ENCODE measurements at regions not wholly inside any gene's neighbourhood (a gene's known extent, or its start where the extent isn't known, plus 50 kb on each side); places are given as distances from the start of the nearest gene placed in this dataset.

DNA sequence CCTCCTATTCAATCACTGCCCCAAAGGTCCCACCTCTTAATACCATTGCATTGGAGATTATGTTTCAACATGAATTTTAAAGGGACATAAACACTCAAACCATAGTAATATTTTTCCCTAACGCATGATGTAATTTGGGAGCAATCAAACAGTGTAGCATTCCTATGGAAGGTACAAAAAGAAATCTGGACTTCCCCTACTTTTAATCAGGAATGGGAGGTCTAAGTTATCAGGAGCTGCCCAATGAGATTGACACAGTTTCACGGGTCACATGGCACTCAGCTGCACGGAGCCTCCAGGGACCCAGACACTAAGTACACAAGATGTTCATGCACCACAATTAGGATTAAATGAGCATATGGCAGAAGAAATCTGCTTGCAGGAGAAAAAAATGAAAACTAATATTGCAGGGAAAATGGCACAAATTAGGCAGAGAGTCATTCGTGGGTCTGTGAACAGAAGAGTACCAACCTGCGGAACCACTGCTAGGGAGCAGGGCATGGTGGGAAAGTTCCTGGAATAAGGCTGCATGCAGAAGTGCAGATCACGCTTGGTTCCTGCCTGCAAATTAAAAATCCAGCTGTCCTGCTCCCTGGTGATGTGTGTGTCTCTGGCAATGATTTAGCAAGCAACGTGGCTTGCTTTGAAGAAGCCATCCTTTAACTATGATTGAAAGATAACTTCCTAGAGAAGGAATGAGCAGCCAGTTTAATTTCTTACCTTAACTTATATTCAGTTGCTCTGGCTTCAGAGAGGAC is 326.6 kb upstream of the ID2 start:
- WGBS, result 94% methylated on average over 7 of the region's 7 CpGs
- Histone ChIP-seq H3K4me1 (ENCODE audit: control insufficient read depth in 2 of 2, insufficient read depth in 2 of 2, low read length in 2 of 2) (no peaks in the 10 kb centered on the region), H3K27ac (ENCODE audit: low read depth in 1 of 2, low read length in 1 of 2) (no peak overlapping the region), H3K9me3 (ENCODE audit: control insufficient read depth in 2 of 2, insufficient read depth in 1 of 2, low read length in 1 of 2) (peaks cover 0 to 3% of the 10 kb centered on the region in 2 donors), H3K4me3 (ENCODE audit: low read length in 2 of 2) (no peak overlapping the region), H3K27me3 (ENCODE audit: control insufficient read depth in 2 of 2, insufficient read depth in 1 of 2, low read length in 1 of 2) (no peaks in the 10 kb centered on the region), H3K36me3 (ENCODE audit: control insufficient read depth in 2 of 2, insufficient read depth in 2 of 2, low read length in 1 of 2) (no peaks in the 10 kb centered on the region)
- DNase-seq (ENCODE audit: low read depth in 6 of 9, low spot score in 9 of 9), result no peak

DNA sequence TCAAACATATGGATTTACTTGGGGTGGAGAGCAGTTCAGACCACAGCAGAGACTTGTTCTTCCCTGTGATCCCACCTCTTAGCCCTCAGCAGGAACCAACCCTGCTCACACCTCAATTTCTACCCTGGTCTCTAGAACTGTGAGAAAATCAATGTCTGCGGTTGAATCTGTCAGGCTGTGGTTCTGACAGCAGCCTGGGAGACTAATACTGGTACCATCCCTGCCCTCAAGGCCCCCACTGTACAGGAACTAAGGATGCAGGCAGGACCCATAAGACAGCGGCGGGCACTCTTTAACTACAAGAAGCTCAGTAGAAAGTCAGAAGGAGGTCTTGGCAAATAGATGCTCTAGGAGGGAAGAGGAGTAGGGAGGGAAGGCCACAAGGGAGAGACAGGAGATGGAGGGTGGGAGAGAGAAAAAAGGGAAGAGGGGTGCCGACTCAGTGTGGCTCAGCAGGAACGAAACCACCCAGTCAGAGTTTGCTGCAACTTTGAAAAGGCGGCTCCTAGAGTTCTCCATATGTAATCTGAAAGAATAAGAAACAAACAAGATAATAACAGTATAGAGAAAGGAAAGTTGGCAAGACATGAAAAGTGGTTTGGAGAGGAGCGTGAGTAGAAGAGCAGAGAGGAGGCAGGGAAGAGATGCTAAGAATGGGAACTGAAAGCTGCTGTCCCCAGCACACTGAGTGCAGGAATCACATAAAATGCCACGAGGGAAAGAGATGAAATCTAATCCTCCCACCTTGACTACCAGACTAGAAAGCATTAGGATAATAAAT is 323.9 kb upstream of the ID2 start:
- Histone ChIP-seq H3K9me3 (ENCODE audit: control insufficient read depth in 2 of 2, insufficient read depth in 1 of 2, low read length in 1 of 2) (peaks cover 0 to 3% of the 10 kb centered on the region in 2 donors), H3K36me3 (ENCODE audit: control insufficient read depth in 2 of 2, insufficient read depth in 2 of 2, low read length in 1 of 2) (no peaks in the 10 kb centered on the region), H3K4me1 (ENCODE audit: control insufficient read depth in 2 of 2, insufficient read depth in 2 of 2, low read length in 2 of 2) (no peaks in the 10 kb centered on the region), H3K4me3 (ENCODE audit: low read length in 2 of 2) (no peak overlapping the region), H3K27ac (ENCODE audit: low read depth in 1 of 2, low read length in 1 of 2) (no peak overlapping the region), H3K27me3 (ENCODE audit: control insufficient read depth in 2 of 2, insufficient read depth in 1 of 2, low read length in 1 of 2) (no peaks in the 10 kb centered on the region)
- no peak for DNase-seq (ENCODE audit: low read depth in 6 of 9, low spot score in 9 of 9)
- WGBS, result 89% methylated on average over 8 of the region's 8 CpGs

DNA sequence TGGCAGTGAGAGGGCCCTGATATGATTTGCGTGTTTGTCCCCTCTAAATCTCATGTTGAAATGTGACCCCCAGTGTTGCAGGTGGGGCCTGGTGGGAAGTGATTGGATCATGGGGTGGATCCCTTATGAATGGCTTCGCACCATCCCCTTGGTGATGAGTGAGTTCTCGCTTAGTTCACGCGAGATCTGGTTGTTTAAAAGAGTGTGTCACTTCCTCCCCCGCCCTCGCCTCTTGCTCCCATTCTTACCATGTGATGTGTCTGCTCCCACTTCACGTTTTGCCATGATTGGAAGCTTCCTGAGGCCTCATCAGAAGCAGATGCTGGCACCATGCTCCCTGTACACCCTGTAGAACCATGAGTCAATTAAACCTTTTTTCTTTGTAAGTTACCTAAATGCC is 319.9 kb upstream of the ID2 start:
- Histone ChIP-seq H3K36me3 (ENCODE audit: control insufficient read depth in 2 of 2, insufficient read depth in 2 of 2, low read length in 1 of 2) (no peaks in the 10 kb centered on the region), H3K27me3 (ENCODE audit: control insufficient read depth in 2 of 2, insufficient read depth in 1 of 2, low read length in 1 of 2) (no peaks in the 10 kb centered on the region), H3K9me3 (ENCODE audit: control insufficient read depth in 2 of 2, insufficient read depth in 1 of 2, low read length in 1 of 2) (no peaks in the 10 kb centered on the region), H3K4me3 (ENCODE audit: low read length in 2 of 2) (no peak overlapping the region), H3K27ac (ENCODE audit: low read depth in 1 of 2, low read length in 1 of 2) (no peak overlapping the region), H3K4me1 (ENCODE audit: control insufficient read depth in 2 of 2, insufficient read depth in 2 of 2, low read length in 2 of 2) (no peaks in the 10 kb centered on the region)
- 98% methylated on average over 8 of the region's 8 CpGs for WGBS
- no peak for DNase-seq (ENCODE audit: low read depth in 6 of 9, low spot score in 9 of 9)

- Histone ChIP-seq H3K4me3 (ENCODE audit: low read length in 2 of 2) (no peak overlapping the region), H3K36me3 (ENCODE audit: control insufficient read depth in 2 of 2, insufficient read depth in 2 of 2, low read length in 1 of 2) (no peaks in the 10 kb centered on the region), H3K27ac (ENCODE audit: low read depth in 1 of 2, low read length in 1 of 2) (no peak overlapping the region), H3K4me1 (ENCODE audit: control insufficient read depth in 2 of 2, insufficient read depth in 2 of 2, low read length in 2 of 2) (no peaks in the 10 kb centered on the region), H3K27me3 (ENCODE audit: control insufficient read depth in 2 of 2, insufficient read depth in 1 of 2, low read length in 1 of 2) (no peaks in the 10 kb centered on the region), H3K9me3 (ENCODE audit: control insufficient read depth in 2 of 2, insufficient read depth in 1 of 2, low read length in 1 of 2) (no peaks in the 10 kb centered on the region)
- no peak for DNase-seq (ENCODE audit: low read depth in 6 of 9, low spot score in 9 of 9)
- 96% methylated on average over 6 of the region's 6 CpGs for WGBS
These were observed 318.7 kb upstream of the ID2 start for GRCh38 chr2:8363161-8363560.

- Histone ChIP-seq H3K4me3 (ENCODE audit: low read length in 2 of 2) (no peak overlapping the region), H3K9me3 (ENCODE audit: control insufficient read depth in 2 of 2, insufficient read depth in 1 of 2, low read length in 1 of 2) (no peaks in the 10 kb centered on the region), H3K27me3 (ENCODE audit: control insufficient read depth in 2 of 2, insufficient read depth in 1 of 2, low read length in 1 of 2) (no peaks in the 10 kb centered on the region), H3K27ac (ENCODE audit: low read depth in 1 of 2, low read length in 1 of 2) (no peak overlapping the region), H3K4me1 (ENCODE audit: control insufficient read depth in 2 of 2, insufficient read depth in 2 of 2, low read length in 2 of 2) (no peaks in the 10 kb centered on the region), H3K36me3 (ENCODE audit: control insufficient read depth in 2 of 2, insufficient read depth in 2 of 2, low read length in 1 of 2) (no peaks in the 10 kb centered on the region)
- WGBS, result 97% methylated on average over 1 of the region's 1 CpG
- DNase-seq (ENCODE audit: low read depth in 6 of 9, low spot score in 9 of 9), result no peak
These were observed 317.2 kb upstream of the ID2 start for GRCh38 chr2:8364668-8365067.

GRCh38 chr2:8365331-8365910 is 316.4 kb upstream of the ID2 start:
- 98% methylated on average over 16 of the region's 16 CpGs for WGBS
- no peak for DNase-seq (ENCODE audit: low read depth in 6 of 9, low spot score in 9 of 9)
- H3K27ac ChIP-seq (ENCODE audit: low read depth in 1 of 2, low read length in 1 of 2), result no peak overlapping the region
- no peaks in the 10 kb centered on the region for H3K27me3 ChIP-seq (ENCODE audit: control insufficient read depth in 2 of 2, insufficient read depth in 1 of 2, low read length in 1 of 2)
- H3K4me1 ChIP-seq (ENCODE audit: control insufficient read depth in 2 of 2, insufficient read depth in 2 of 2, low read length in 2 of 2), result peaks cover 0 to 5% of the 10 kb centered on the region in 2 donors
- no peaks in the 10 kb centered on the region for H3K9me3 ChIP-seq (ENCODE audit: control insufficient read depth in 2 of 2, insufficient read depth in 1 of 2, low read length in 1 of 2)
- no peaks in the 10 kb centered on the region for H3K36me3 ChIP-seq (ENCODE audit: control insufficient read depth in 2 of 2, insufficient read depth in 2 of 2, low read length in 1 of 2)
- H3K4me3 ChIP-seq (ENCODE audit: low read length in 2 of 2), result no peak overlapping the region

DNA sequence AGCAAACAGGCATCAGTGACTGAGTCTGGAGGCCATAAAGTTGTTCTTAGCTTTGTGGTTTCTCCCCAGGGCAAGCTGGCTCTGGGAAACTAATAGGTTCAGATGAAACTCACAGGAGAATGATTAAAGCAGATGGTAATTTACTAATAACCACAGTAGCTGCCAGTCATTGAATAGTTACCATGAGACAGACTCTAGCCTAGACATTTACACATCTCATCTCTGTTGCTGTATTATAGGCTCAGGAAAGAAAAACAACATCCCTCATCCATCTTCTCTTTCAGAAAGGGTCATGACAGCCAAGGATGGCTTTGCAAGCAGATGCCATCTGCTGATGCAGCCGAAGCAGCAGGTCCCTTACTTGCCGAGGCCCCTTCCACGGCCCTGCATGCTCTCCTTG is 314.0 kb upstream of the ID2 start:
- H3K4me3 ChIP-seq (ENCODE audit: low read length in 2 of 2), result no peak overlapping the region
- no peak for DNase-seq (ENCODE audit: low read depth in 6 of 9, low spot score in 9 of 9)
- no peaks in the 10 kb centered on the region for H3K27me3 ChIP-seq (ENCODE audit: control insufficient read depth in 2 of 2, insufficient read depth in 1 of 2, low read length in 1 of 2)
- peaks cover 0 to 3% of the 10 kb centered on the region in 2 donors for H3K9me3 ChIP-seq (ENCODE audit: control insufficient read depth in 2 of 2, insufficient read depth in 1 of 2, low read length in 1 of 2)
- H3K27ac ChIP-seq (ENCODE audit: low read depth in 1 of 2, low read length in 1 of 2), result no peak overlapping the region
- H3K36me3 ChIP-seq (ENCODE audit: control insufficient read depth in 2 of 2, insufficient read depth in 2 of 2, low read length in 1 of 2), result no peaks in the 10 kb centered on the region
- WGBS, result 95% methylated on average over 3 of the region's 3 CpGs
- H3K4me1 ChIP-seq (ENCODE audit: control insufficient read depth in 2 of 2, insufficient read depth in 2 of 2, low read length in 2 of 2), result peaks cover 0 to 9% of the 10 kb centered on the region in 2 donors

DNA sequence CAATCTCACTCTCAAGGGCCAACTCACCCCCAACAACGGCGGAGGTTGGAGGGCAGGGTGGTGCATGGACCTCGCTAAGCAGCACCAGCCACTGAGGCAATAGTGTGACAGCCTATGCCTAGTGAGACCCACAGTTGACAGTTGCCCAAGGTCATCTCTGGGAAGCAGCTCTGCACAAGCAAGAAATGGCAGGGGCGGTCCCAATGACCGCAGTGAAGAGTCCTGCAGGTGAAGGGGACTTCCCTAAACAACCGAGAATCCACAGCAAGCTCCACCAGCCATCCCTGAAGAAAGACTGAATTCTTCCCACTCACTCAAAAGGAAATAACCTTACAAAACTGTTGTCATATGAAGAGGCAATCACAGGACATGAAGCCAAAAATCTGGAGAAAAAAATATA is 313.4 kb upstream of the ID2 start:
- no peaks in the 10 kb centered on the region for H3K27me3 ChIP-seq (ENCODE audit: control insufficient read depth in 2 of 2, insufficient read depth in 1 of 2, low read length in 1 of 2)
- peaks cover 0 to 5% of the 10 kb centered on the region in 2 donors for H3K9me3 ChIP-seq (ENCODE audit: control insufficient read depth in 2 of 2, insufficient read depth in 1 of 2, low read length in 1 of 2)
- no peak overlapping the region for H3K4me3 ChIP-seq (ENCODE audit: low read length in 2 of 2)
- 98% methylated on average over 6 of the region's 6 CpGs for WGBS
- peaks cover 0 to 9% of the 10 kb centered on the region in 2 donors for H3K4me1 ChIP-seq (ENCODE audit: control insufficient read depth in 2 of 2, insufficient read depth in 2 of 2, low read length in 2 of 2)
- no peak for DNase-seq (ENCODE audit: low read depth in 6 of 9, low spot score in 9 of 9)
- no peak overlapping the region for H3K27ac ChIP-seq (ENCODE audit: low read depth in 1 of 2, low read length in 1 of 2)
- no peaks in the 10 kb centered on the region for H3K36me3 ChIP-seq (ENCODE audit: control insufficient read depth in 2 of 2, insufficient read depth in 2 of 2, low read length in 1 of 2)

DNA sequence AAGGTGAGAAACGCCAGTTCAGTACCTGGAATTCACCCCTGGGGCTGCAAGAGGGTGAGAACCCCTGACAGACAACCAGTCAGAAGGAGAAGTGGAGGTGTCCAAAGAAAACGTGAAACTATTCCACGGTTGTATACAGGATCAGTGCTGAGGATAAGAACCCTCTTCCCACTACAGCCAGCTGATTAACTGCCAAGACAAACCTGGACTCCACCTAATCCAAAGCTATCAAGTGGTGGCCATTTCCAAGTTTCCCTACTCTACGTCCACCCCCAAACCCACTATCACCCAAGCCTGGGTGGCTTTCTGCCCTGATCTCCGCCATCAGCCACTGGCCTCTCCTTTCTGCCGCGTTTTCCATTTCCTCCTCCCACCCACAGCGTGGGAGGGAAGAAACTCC is 312.3 kb upstream of the ID2 start:
- no peak for DNase-seq (ENCODE audit: low read depth in 6 of 9, low spot score in 9 of 9)
- Histone ChIP-seq H3K9me3 (ENCODE audit: control insufficient read depth in 2 of 2, insufficient read depth in 1 of 2, low read length in 1 of 2) (peaks cover 0 to 5% of the 10 kb centered on the region in 2 donors), H3K27me3 (ENCODE audit: control insufficient read depth in 2 of 2, insufficient read depth in 1 of 2, low read length in 1 of 2) (no peaks in the 10 kb centered on the region), H3K27ac (ENCODE audit: low read depth in 1 of 2, low read length in 1 of 2) (no peak overlapping the region), H3K4me1 (ENCODE audit: control insufficient read depth in 2 of 2, insufficient read depth in 2 of 2, low read length in 2 of 2) (peaks cover 0 to 9% of the 10 kb centered on the region in 2 donors), H3K4me3 (ENCODE audit: low read length in 2 of 2) (no peak overlapping the region), H3K36me3 (ENCODE audit: control insufficient read depth in 2 of 2, insufficient read depth in 2 of 2, low read length in 1 of 2) (no peaks in the 10 kb centered on the region)
- 96% methylated on average over 8 of the region's 8 CpGs for WGBS
